ENCODE measurements at regions not wholly inside any gene's neighbourhood (a gene's known extent, or its start where the extent isn't known, plus 50 kb on each side); places are given as distances from the start of the nearest gene placed in this dataset.

GRCh38 chr17:77306790-77307478 is 166.2 kb downstream of the SEC14L1 start (continued):
- no peak for TF ChIP-seq FUBP1 (CRISPR knock-in tag; IDR thresholded peaks at IDR 0.05; ENCODE audit: borderline replicate concordance)
- TF ChIP-seq DNMT1 (CRISPR knock-in tag; IDR thresholded peaks at IDR 0.05), result no peak
- TF ChIP-seq ZNF24 (IDR thresholded peaks at IDR 0.05), result no peak
- peak; percentile 89; the same call in 1 of the 2 replicates for TF ChIP-seq ATF6 (CRISPR knock-in tag; conservative IDR thresholded peaks at IDR 0.05)
- TF ChIP-seq SNAPC5 (CRISPR knock-in tag; IDR thresholded peaks at IDR 0.05; ENCODE audit: borderline replicate concordance), result no peak
- peak; percentile 53 for TF ChIP-seq ZHX2 (IDR thresholded peaks at IDR 0.05; ENCODE audit: low read depth)
- TF ChIP-seq ZHX2 (CRISPR knock-in tag; IDR thresholded peaks at IDR 0.05; ENCODE audit: borderline replicate concordance), result 0 out of 2 replicates have a peak, but pooled peaks have one; percentile 59
- TF ChIP-seq ZNF496 (CRISPR knock-in tag; IDR thresholded peaks at IDR 0.05; ENCODE audit: insufficient replicate concordance), result no peak
- no peak for TF ChIP-seq ZNF513 (CRISPR knock-in tag; conservative IDR thresholded peaks at IDR 0.05)
- TF ChIP-seq NCOA5 (CRISPR knock-in tag; IDR thresholded peaks at IDR 0.05), result no peak
- TF ChIP-seq ZNF501 (CRISPR knock-in tag; IDR thresholded peaks at IDR 0.05), result peak; percentile 40; the same call in 1 of the 2 replicates
- peak; percentile 71; the same call in 1 of the 2 replicates for TF ChIP-seq ZNF280B (CRISPR knock-in tag; IDR thresholded peaks at IDR 0.05; ENCODE audit: borderline replicate concordance)
- no peak for TF ChIP-seq ATF1 (CRISPR knock-in tag; IDR thresholded peaks at IDR 0.05)
- TF ChIP-seq ZNF550 (CRISPR knock-in tag; IDR thresholded peaks at IDR 0.05; ENCODE audit: borderline replicate concordance), result peak; percentile 97; the same call in 1 of the 2 replicates

All from HepG2 (cell line).